ENCODE measurements at regions not wholly inside any gene's neighbourhood (a gene's known extent, or its start where the extent isn't known, plus 50 kb on each side); places are given as distances from the start of the nearest gene placed in this dataset.

- H3K27ac Mint-ChIP-seq: no peak overlapping the region
- Histone ChIP-seq H4K20me1 (ENCODE audit: low read depth) (no peaks in the 10 kb centered on the region), H3K79me2 (ENCODE audit: low read depth) (no peaks in the 10 kb centered on the region), H3K4me3 (no peak overlapping the region), H3K36me3 (no peaks in the 10 kb centered on the region), H2AFZ (replicated peaks) (no peak overlapping the region), H3K27ac (no peak overlapping the region), H3K9me3 (ENCODE audit: low read depth) (no peaks in the 10 kb centered on the region), H3F3A (ENCODE audit: low read depth) (no peaks in the 10 kb centered on the region), H3K27me3 (no peaks in the 10 kb centered on the region), H3K4me1 (no peaks in the 10 kb centered on the region), H3K9ac (no peak overlapping the region), H3K4me2 (no peak overlapping the region)
- no peak overlapping the region for H3K4me3 Mint-ChIP-seq
- no peak for DNase-seq (ENCODE audit: low spot score)
- peaks cover 2% of the 10 kb centered on the region for H3K9me3 Mint-ChIP-seq
- no peaks in the 10 kb centered on the region for H3K4me1 Mint-ChIP-seq
- TF ChIP-seq EZH2phosphoT487 (IDR thresholded peaks at IDR 0.05) (no peak), EZH2 (IDR thresholded peaks at IDR 0.05) (no peak), CTCF (IDR thresholded peaks at IDR 0.05) (no peak)
- H3K27me3 Mint-ChIP-seq (ENCODE audit: insufficient read depth, low read depth): peaks cover 2% of the 10 kb centered on the region
- H3K36me3 Mint-ChIP-seq: no peaks in the 10 kb centered on the region
Measured at GRCh38 chr3:31254483-31254882, 278.2 kb upstream of the STT3B start.

GRCh38 chr3:31255007-31255581, 277.6 kb upstream of the STT3B start:
- no peaks in the 10 kb centered on the region for H3K9me3 ChIP-seq (ENCODE audit: low read depth)
- Mint-ChIP-seq H3K9me3 (peaks cover 5% of the 10 kb centered on the region), H3K36me3 (no peaks in the 10 kb centered on the region), H3K27me3 (ENCODE audit: insufficient read depth, low read depth) (peaks cover 2% of the 10 kb centered on the region), H3K4me1 (no peaks in the 10 kb centered on the region), H3K27ac (no peak overlapping the region), H3K4me3 (no peak overlapping the region)
- no peak overlapping the region for H3K9ac ChIP-seq
- no peak for DNase-seq (ENCODE audit: low spot score)
- H3K27me3 ChIP-seq: no peaks in the 10 kb centered on the region
- no peaks in the 10 kb centered on the region for H3K4me1 ChIP-seq
- no peaks in the 10 kb centered on the region for H3F3A ChIP-seq (ENCODE audit: low read depth)
- H3K36me3 ChIP-seq: no peaks in the 10 kb centered on the region
- no peak overlapping the region for H3K27ac ChIP-seq
- H2AFZ ChIP-seq (replicated peaks): no peak overlapping the region
- H3K79me2 ChIP-seq (ENCODE audit: low read depth): no peaks in the 10 kb centered on the region
- no peak overlapping the region for H3K4me2 ChIP-seq
- H3K4me3 ChIP-seq: no peak overlapping the region
- H4K20me1 ChIP-seq (ENCODE audit: low read depth): no peaks in the 10 kb centered on the region
- TF ChIP-seq EZH2phosphoT487 (IDR thresholded peaks at IDR 0.05) (no peak), CTCF (IDR thresholded peaks at IDR 0.05) (no peak), EZH2 (IDR thresholded peaks at IDR 0.05) (no peak)

GRCh38 chr3:31262201-31262600, 270.5 kb upstream of the STT3B start:
- no peaks in the 10 kb centered on the region for H3K36me3 ChIP-seq
- no peak overlapping the region for H3K27ac Mint-ChIP-seq
- H3K4me1 Mint-ChIP-seq: no peaks in the 10 kb centered on the region

More at GRCh38 chr3:31262201-31262600, 270.5 kb upstream of the STT3B start:
- Histone ChIP-seq H3K4me1 (no peaks in the 10 kb centered on the region), H3K4me2 (no peak overlapping the region), H4K20me1 (ENCODE audit: low read depth) (no peaks in the 10 kb centered on the region), H3K79me2 (ENCODE audit: low read depth) (no peaks in the 10 kb centered on the region), H2AFZ (replicated peaks) (no peak overlapping the region), H3K9me3 (ENCODE audit: low read depth) (no peaks in the 10 kb centered on the region), H3K27me3 (no peaks in the 10 kb centered on the region), H3K9ac (no peak overlapping the region), H3K27ac (no peak overlapping the region), H3K4me3 (no peak overlapping the region), H3F3A (ENCODE audit: low read depth) (no peaks in the 10 kb centered on the region)
- TF ChIP-seq EZH2phosphoT487 (IDR thresholded peaks at IDR 0.05): no peak
- TF ChIP-seq EZH2 (IDR thresholded peaks at IDR 0.05): no peak
- TF ChIP-seq CTCF (IDR thresholded peaks at IDR 0.05): no peak
- Mint-ChIP-seq H3K36me3 (no peaks in the 10 kb centered on the region), H3K4me3 (no peak overlapping the region), H3K27me3 (ENCODE audit: insufficient read depth, low read depth) (no peaks in the 10 kb centered on the region), H3K9me3 (peaks cover 9% of the 10 kb centered on the region)
- DNase-seq (ENCODE audit: low spot score): no peak

Measured in neural progenitor cell (in vitro differentiated cells).